T-helper 2 cell treated with Interferon-gamma antibody and Interleukin-4, amounts not matched to agents 100 ng/mL and 5 ng/mL, for 36 hours (primary cell): ENCODE measurements at regions not wholly inside any gene's neighbourhood (a gene's known extent, or its start where the extent isn't known, plus 50 kb on each side); places are given as distances from the start of the nearest gene placed in this dataset.

Source experiments
- intact Hi-C: fragments of 100-400 bp; cut with micrococcal nuclease; formaldehyde crosslinking; loops from one replicate; pipeline ENCODE4 v1.15.1; 2023

DNA sequence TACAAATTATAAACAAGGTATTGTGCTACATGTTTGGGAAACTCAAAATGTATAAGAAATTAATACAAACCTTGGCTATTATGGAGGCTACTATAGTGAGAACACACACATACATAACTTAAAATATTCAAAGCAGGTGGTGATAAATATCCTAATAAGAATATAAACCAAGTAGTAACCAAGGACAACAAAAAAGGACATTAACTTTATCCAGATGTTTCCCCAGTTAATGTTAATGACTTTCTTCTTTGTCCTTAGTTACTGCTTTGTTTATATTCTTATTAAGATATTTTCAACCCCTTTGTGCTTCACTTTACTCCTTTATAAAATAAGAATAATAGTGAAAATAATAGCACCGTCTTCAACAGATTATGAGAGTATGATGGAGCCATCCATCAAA lies 241.6 kb downstream of the CALCRL start:
- intact Hi-C loops = no loop called here

- intact Hi-C loops = no loop called here
These were observed 242.0 kb downstream of the CALCRL start for GRCh38 chr2:187206071-187206470.

DNA sequence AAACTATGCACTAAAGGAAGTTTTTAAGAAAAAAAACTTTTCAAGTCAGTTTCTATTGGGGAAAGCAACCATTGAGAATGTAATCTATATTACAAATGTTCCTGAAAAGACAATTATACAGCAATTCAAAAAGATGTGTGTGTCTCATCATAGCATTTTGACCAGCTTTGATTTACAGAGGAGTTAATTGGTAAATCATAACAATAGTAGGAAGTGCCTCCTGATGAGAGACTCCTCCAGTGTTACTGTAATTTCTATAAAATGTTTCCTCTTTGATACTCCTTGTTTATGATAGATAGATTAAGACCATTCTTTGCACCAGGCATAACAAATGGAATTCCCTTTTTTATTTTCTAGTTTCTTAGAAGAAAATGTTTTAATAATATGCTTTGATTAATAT lies 249.9 kb downstream of the CALCRL start:
- intact Hi-C loops = no loop called here

DNA sequence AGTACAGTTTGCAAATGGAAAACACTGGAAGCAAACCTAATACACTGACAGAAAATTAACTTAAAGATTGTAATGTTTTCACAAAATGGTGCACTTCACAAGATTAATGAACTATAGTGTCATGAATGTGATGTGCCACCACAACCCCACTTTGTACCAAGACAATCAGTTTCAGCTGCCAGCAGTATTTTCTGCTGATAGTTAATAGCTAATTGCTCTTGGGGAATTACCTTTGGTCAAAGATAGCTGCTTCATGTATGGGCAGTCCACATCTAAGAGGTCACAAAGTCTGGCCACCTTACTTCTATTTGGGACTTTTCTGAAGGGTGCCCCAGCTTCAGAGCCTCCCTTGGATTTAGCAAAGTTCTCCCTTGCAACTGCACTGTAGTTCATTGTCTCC lies 254.0 kb downstream of the CALCRL start:
- intact Hi-C loops = no loop called here

DNA sequence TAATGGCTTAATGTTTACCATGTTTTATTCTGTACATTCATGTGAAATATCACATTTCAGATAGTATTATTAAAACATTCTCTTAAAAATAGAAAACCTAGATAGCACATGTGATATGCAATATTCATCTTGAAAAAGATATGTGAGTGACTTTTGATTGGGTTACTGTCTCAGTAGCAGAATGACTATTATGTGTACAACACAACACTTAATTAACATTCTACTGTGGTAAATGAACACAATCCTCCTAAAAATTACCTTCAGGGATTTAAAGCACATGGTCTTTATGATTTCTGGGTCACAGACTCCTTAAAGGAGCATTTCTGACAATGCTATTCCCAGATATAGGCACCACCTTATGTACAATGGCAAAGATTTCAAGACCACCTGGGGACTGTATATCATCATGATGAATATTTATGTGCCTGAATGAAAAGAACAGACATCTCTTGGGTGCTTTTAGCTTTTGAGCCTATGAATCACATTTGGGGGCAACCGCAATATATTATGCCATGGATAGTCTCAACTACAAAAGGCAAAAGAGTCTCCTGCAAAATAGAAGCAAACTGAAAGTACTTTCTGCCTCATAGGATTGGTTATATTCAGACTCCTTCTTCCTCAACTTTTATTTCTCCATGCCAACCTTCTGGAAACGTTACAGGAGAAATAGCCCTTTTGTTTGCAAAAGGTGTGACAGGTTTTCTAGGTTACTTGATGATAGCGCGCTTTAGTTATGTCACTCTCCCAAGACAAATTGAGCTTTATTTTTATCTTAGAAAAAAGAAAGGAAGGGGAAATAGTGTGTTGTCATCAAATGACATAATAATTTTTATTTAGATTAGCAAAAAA lies 259.0 kb downstream of the CALCRL start:
- intact Hi-C loops = no loop called here

DNA sequence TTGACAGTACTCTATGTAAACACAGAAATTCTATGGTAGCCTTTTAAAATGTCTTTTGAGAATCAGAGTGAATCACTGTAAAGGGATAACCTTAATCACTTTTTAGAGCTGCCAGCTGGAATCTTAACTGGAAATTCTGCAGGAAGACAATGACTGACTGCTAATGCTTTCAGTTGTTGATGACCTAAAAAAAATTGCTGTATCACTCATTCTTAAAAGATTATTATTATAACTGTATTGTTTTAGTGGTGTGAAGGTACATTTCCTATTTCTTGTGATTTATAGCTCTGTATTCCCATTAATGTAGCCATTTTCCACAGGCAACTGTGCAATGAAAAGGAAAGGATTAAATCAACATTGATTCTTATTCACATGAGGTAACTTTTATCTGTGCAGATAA lies 260.5 kb downstream of the CALCRL start:
- intact Hi-C loops = no loop called here

DNA sequence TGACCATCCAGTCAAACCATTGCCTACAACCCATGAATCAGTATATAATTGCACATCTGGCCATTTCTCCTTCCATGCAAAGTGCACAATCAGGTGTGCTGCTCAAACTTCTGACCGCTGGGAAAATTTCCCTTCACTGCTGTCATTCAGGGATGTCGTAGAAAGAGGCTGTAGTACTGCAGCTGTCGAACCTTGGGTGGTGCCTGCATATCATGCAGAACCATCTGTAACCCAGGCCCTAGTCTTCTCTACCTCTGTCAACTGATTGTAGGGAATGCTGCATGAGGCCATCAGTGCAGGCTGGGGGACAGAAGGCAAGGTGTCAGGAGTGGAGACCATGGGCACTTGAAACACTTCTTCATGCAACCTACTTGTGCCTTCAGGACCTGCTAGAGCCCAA lies 267.5 kb downstream of the CALCRL start:
- intact Hi-C loops = no loop called here

DNA sequence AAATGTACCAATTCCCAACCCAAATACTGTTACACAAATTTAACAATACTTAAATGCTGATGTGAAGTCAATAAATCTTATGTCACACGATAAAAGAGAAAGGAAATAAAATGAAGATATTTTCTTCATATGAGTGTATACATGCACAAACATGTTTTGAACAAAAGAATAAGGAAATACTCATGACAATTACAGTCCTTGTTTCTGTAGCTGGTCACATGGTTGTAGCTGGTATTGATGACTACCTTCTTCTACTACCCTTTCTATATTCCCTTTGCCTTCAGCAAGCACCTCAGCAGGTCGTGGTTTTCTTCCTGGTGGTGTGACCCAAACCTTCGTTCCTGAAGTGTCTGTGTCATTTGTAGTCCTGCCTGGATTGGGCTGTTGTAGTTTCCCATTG lies 269.2 kb downstream of the CALCRL start:
- intact Hi-C loops = loop anchor here (10.0 kb wide), 1 partner anchor 276 kb away; no protein-coding TSS in a partner anchor

- intact Hi-C loops = loop anchor here (10.0 kb wide), 1 partner anchor 278 kb away; no protein-coding TSS in a partner anchor
These were observed 270.8 kb downstream of the CALCRL start for GRCh38 chr2:187177253-187177652.

DNA sequence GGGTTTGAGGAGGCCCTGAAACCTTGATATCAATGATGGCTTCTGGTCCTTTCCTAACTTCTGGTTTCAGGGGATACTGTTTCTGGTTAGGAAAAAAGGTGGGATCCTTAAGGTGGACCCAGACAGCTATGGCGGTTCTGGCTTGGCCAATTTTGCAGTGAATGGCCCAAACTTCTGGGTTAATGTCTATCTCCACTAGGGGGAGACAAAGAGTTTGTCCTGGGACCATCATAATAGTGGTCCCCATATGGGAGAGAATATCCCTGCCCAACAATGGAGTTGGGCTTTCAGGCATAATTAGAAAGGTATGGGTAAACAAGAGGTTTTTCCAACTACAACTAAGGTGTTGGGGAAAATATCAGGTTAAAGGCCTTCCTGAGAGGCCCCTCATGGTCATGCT lies 273.5 kb downstream of the CALCRL start:
- intact Hi-C loops = loop anchor here (10.0 kb wide), 1 partner anchor 280 kb away; no protein-coding TSS in a partner anchor

DNA sequence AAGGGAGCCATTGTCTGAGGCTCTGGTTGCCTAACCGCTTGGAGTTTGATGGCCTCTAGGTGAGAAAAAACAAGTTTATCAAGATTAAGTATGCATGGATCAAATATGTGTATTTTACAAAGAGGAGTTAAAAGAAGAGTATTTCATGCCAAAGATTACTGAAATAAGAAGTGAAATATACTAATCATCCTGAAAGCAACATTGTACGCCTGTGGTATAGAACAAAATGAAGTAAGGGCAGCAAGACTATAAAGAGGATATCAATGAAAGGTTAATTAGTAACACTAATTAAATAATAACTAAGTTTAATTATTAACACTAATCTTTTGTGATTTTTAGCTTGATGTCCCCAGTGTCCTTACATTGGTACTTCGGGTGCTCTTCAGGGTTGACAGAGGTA lies 276.7 kb downstream of the CALCRL start:
- intact Hi-C loops = loop anchor here (10.0 kb wide), 1 partner anchor 283 kb away; no protein-coding TSS in a partner anchor

GRCh38 chr2:187169864-187170263 lies 278.2 kb downstream of the CALCRL start:
- intact Hi-C loops = loop anchor here (10.0 kb wide), 1 partner anchor 285 kb away; no protein-coding TSS in a partner anchor

GRCh38 chr2:187168720-187169713 lies 279.0 kb downstream of the CALCRL start:
- intact Hi-C loops = no loop called here

DNA sequence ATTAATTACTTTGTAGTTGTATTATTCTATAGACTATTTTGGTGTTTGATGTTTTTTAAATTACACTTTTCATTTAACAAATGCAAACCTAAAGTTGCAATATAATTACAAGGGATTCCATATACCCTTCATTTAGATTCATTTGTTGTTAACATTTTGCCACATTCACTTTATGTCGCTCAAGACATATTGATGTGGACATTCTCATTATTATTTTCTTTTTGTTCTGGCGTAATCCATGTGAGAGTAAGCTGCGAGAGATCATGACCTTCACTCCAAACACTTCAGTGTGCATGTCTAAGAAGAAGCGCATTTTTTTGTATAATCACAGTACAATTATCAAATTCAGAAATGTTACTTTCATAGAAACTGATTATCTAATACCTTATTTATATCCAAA lies 280.6 kb downstream of the CALCRL start:
- intact Hi-C loops = no loop called here

- intact Hi-C loops = no loop called here
These were observed 282.0 kb downstream of the CALCRL start for GRCh38 chr2:187165936-187166610.

- intact Hi-C loops = no loop called here
These were observed 289.6 kb downstream of the CALCRL start for GRCh38 chr2:187158452-187158851.

- intact Hi-C loops = no loop called here
These were observed 291.0 kb downstream of the CALCRL start for GRCh38 chr2:187157046-187157445.

- intact Hi-C loops = no loop called here
These were observed 292.6 kb downstream of the CALCRL start for GRCh38 chr2:187155476-187155875.

- intact Hi-C loops = no loop called here
These were observed 297.4 kb downstream of the CALCRL start for GRCh38 chr2:187150670-187151069.

- intact Hi-C loops = no loop called here
These were observed 299.2 kb upstream of the ZSWIM2 start for GRCh38 chr2:187148059-187148714.

- intact Hi-C loops = no loop called here
These were observed 294.6 kb upstream of the ZSWIM2 start for GRCh38 chr2:187143537-187143936.
